GM12873 (cell line): ENCODE measurements at regions not wholly inside any gene's neighbourhood (a gene's known extent, or its start where the extent isn't known, plus 50 kb on each side); places are given as distances from the start of the nearest gene placed in this dataset.

Source experiments
- TF ChIP-seq, protein P1 (sequence below): IDR thresholded peaks from 2 replicates; pipeline ENCODE4 v1.5.1; 2012; ENCODE audit warnings: low read depth, mild to moderate bottlenecking, moderate library complexity, low read length, control low read depth; ENCODE audit not compliant: insufficient read depth; ENCODE audit errors: missing control alignments

GRCh38 chr2:150091846-150092245 lies 395.6 kb downstream of the RND3 start:
- TF ChIP-seq, protein P1, sequence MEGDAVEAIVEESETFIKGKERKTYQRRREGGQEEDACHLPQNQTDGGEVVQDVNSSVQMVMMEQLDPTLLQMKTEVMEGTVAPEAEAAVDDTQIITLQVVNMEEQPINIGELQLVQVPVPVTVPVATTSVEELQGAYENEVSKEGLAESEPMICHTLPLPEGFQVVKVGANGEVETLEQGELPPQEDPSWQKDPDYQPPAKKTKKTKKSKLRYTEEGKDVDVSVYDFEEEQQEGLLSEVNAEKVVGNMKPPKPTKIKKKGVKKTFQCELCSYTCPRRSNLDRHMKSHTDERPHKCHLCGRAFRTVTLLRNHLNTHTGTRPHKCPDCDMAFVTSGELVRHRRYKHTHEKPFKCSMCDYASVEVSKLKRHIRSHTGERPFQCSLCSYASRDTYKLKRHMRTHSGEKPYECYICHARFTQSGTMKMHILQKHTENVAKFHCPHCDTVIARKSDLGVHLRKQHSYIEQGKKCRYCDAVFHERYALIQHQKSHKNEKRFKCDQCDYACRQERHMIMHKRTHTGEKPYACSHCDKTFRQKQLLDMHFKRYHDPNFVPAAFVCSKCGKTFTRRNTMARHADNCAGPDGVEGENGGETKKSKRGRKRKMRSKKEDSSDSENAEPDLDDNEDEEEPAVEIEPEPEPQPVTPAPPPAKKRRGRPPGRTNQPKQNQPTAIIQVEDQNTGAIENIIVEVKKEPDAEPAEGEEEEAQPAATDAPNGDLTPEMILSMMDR: no peak

DNA sequence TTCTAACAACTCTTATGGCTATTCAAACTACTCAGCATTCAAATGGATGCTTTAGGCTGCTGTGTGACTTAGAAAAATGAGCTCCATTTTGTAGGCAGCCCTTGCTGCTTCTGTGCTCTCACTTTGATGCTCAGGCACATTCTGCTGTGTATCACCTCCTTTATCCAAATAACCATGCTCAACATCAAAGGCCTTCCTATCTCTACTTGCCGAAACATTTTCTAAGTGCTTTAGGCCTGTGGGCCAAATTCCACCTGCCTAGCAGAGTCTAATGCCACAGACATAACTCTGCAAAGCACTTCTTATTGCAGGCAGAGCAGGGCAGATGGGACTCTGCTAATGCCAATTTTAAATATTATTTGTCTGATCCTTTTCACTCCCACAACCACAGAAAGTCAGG lies 397.4 kb downstream of the RND3 start:
- TF ChIP-seq, protein P1: no peak

DNA sequence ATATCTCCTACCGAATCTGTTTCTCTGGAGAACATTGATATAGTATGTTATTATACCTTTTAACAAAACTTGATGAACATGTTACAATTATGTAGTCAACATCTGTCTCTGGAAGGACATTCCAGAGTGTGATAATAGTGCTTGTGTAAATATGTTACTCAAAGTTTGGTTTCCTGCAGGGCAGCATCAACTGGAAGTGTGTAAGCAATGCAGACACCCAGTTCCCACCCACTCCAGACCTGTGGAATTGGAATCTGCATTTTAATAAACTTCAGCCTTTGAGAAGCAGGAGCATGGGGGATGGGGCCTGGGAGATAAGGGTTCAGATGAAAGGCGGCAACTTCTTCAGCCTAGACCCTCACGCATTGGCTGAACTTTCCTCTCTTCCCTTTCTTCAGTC lies 398.9 kb downstream of the RND3 start:
- TF ChIP-seq, protein P1: no peak

GRCh38 chr2:150085478-150085877 lies 402.0 kb downstream of the RND3 start:
- TF ChIP-seq, protein P1: no peak

GRCh38 chr2:150081775-150082481 lies 405.5 kb downstream of the RND3 start:
- TF ChIP-seq, protein P1: no peak

GRCh38 chr2:150076281-150076680 lies 411.2 kb downstream of the RND3 start:
- TF ChIP-seq, protein P1: no peak

GRCh38 chr2:150075831-150076230 lies 411.6 kb downstream of the RND3 start:
- TF ChIP-seq, protein P1: no peak
